Osteoblast (primary cell): ENCODE measurements at regions not wholly inside any gene's neighbourhood (a gene's known extent, or its start where the extent isn't known, plus 50 kb on each side); places are given as distances from the start of the nearest gene placed in this dataset.

Experiments used
- DNase-seq: peaks from one replicate; pipeline ENCODE4 v3.0.0; 2011; ENCODE audit warnings: low spot score, mixed read lengths; ENCODE audit not compliant: insufficient read length; ENCODE audit errors: missing footprints
- H2AFZ ChIP-seq: 2 replicates; pipeline ENCODE4 v1.6.0; 2011; ENCODE audit warnings: mild to moderate bottlenecking, low read length
- H3K27ac ChIP-seq: 2 replicates; pipeline ENCODE4 v1.5.1; 2011; ENCODE audit warnings: mild to moderate bottlenecking, low read depth, low read length, moderate library complexity
- H3K27me3 ChIP-seq: 2 replicates; pipeline ENCODE4 v1.6.0; 2012; ENCODE audit warnings: mild to moderate bottlenecking, control low read depth, inconsistent platforms, low read length, moderate library complexity; ENCODE audit not compliant: insufficient read depth
- H3K36me3 ChIP-seq: 2 replicates; pipeline ENCODE4 v1.5.1; 2011; ENCODE audit warnings: mild to moderate bottlenecking, low read length, control low read depth, moderate library complexity; ENCODE audit not compliant: insufficient read depth
- H3K4me1 ChIP-seq: 2 replicates; pipeline ENCODE4 v1.5.1; 2011; ENCODE audit warnings: mild to moderate bottlenecking, low read length, control low read depth, moderate library complexity; ENCODE audit not compliant: insufficient read depth
- H3K4me2 ChIP-seq: 2 replicates; pipeline ENCODE4 v1.6.0; 2011; ENCODE audit warnings: mild to moderate bottlenecking, low read length; ENCODE audit not compliant: insufficient read depth
- H3K4me3 ChIP-seq: fragments of 200-600 bp; sonication (generic); 3 replicates; pipeline ENCODE4 v1.5.1; 2012; ENCODE audit warnings: mild to moderate bottlenecking, low read length, inconsistent platforms; ENCODE audit not compliant: insufficient read depth
- H3K79me2 ChIP-seq: 2 replicates; pipeline ENCODE4 v1.6.0; 2012; ENCODE audit warnings: mild to moderate bottlenecking, low read length, control low read depth, inconsistent platforms; ENCODE audit not compliant: insufficient read depth
- H3K9me3 ChIP-seq: 2 replicates; pipeline ENCODE4 v1.5.1; 2011; ENCODE audit warnings: low read depth, low read length, control low read depth
- H4K20me1 ChIP-seq: 2 replicates; pipeline ENCODE4 v1.6.0; 2012; ENCODE audit warnings: mild to moderate bottlenecking, low read length, control low read depth; ENCODE audit not compliant: insufficient read depth
- TF ChIP-seq, protein P1 (sequence below): IDR thresholded peaks from 2 replicates; pipeline ENCODE4 v1.5.1; 2011; ENCODE audit warnings: mild to moderate bottlenecking, low read depth, low read length, moderate library complexity; ENCODE audit errors: extremely low read depth

GRCh38 chr13:72255908-72256307 is 388.9 kb upstream of the DACH1 start:
- no peak for DNase-seq
- H3K4me1 ChIP-seq = no peaks in the 10 kb centered on the region
- no peak overlapping the region for H3K4me3 ChIP-seq
- TF ChIP-seq, protein P1, sequence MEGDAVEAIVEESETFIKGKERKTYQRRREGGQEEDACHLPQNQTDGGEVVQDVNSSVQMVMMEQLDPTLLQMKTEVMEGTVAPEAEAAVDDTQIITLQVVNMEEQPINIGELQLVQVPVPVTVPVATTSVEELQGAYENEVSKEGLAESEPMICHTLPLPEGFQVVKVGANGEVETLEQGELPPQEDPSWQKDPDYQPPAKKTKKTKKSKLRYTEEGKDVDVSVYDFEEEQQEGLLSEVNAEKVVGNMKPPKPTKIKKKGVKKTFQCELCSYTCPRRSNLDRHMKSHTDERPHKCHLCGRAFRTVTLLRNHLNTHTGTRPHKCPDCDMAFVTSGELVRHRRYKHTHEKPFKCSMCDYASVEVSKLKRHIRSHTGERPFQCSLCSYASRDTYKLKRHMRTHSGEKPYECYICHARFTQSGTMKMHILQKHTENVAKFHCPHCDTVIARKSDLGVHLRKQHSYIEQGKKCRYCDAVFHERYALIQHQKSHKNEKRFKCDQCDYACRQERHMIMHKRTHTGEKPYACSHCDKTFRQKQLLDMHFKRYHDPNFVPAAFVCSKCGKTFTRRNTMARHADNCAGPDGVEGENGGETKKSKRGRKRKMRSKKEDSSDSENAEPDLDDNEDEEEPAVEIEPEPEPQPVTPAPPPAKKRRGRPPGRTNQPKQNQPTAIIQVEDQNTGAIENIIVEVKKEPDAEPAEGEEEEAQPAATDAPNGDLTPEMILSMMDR = peak; percentile 24
- no peaks in the 10 kb centered on the region for H4K20me1 ChIP-seq
- no peaks in the 10 kb centered on the region for H3K9me3 ChIP-seq
- H3K27ac ChIP-seq = no peak overlapping the region
- no peaks in the 10 kb centered on the region for H3K27me3 ChIP-seq
- H3K79me2 ChIP-seq = no peaks in the 10 kb centered on the region
- H2AFZ ChIP-seq = peak overlapping the region; percentile 49
- H3K4me2 ChIP-seq = no peak overlapping the region
- no peaks in the 10 kb centered on the region for H3K36me3 ChIP-seq

DNA sequence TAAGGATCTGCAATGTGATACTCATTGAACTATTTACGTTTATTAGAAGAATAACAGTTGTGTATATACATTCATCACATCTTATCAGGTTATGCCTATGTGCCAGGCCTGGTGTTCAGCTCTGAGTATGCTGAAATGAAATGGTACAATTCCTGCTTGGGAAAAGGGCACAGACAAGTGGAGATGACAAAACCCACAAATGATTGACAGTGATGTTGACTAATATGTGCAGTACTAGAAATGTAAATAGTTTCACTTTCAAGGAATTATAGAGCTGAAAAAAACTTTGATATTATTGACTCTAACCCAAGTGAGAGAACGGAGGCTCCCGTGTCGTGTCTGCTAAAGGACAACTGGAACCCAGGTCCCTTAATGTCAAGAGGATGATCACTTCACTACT is 386.8 kb upstream of the DACH1 start:
- H3K27me3 ChIP-seq = no peaks in the 10 kb centered on the region

DNA sequence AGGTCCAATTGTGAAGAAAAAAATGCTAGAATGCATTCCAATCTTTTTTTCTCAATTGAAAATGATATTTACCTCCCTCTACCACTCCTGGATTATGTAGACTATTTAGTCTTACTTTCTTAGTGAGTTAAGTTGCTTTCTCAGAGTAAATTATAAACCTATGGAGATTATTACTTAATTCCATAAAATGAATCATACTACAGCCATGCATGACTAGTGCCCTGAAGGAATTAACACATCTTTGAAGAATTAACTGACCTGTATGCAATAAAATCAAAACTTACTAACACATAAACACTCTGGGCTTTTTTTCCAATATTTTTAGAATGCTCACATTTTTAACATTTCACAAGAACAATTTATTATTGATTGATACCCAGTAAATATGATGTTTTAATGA is 379.4 kb upstream of the DACH1 start:
- Histone ChIP-seq H3K79me2 (no peaks in the 10 kb centered on the region), H3K4me3 (no peak overlapping the region), H3K4me1 (no peaks in the 10 kb centered on the region), H3K27me3 (no peaks in the 10 kb centered on the region), H3K27ac (no peak overlapping the region), H3K9me3 (no peaks in the 10 kb centered on the region), H4K20me1 (no peaks in the 10 kb centered on the region), H3K36me3 (no peaks in the 10 kb centered on the region), H2AFZ (no peak overlapping the region), H3K4me2 (no peak overlapping the region)
- TF ChIP-seq, protein P1 = no peak
- no peak for DNase-seq

More for the DNA sequence above, 386.8 kb upstream of the DACH1 start:
- H3K4me1 ChIP-seq = no peaks in the 10 kb centered on the region
- no peaks in the 10 kb centered on the region for H3K36me3 ChIP-seq
- no peaks in the 10 kb centered on the region for H4K20me1 ChIP-seq
- no peak overlapping the region for H3K4me3 ChIP-seq
- DNase-seq = no peak
- H2AFZ ChIP-seq = no peak overlapping the region
- H3K4me2 ChIP-seq = no peak overlapping the region
- H3K9me3 ChIP-seq = no peaks in the 10 kb centered on the region
- H3K27ac ChIP-seq = no peak overlapping the region
- TF ChIP-seq, protein P1 = no peak
- no peaks in the 10 kb centered on the region for H3K79me2 ChIP-seq

DNA sequence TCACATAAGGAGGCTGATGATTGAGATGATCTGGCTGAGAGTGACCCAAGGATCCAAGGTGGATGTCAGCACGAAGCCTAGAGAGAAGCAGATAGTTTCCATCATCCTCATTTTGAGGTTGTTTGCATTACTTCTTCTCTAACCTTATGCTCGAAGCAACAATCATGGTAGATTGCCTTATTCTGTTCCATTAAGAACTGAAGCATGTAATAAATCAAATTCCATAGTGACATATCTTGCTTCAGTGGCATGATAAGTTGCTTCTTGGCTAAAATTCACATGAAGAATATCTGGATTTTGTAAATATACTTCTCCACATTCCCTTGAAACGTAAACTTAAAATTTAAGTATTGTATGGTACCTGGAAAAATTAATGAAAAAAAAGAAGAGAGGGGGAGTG is 377.8 kb upstream of the DACH1 start:
- H3K9me3 ChIP-seq = no peaks in the 10 kb centered on the region
- no peak overlapping the region for H3K4me2 ChIP-seq
- H3K4me1 ChIP-seq = no peaks in the 10 kb centered on the region
- H3K79me2 ChIP-seq = no peaks in the 10 kb centered on the region
- H3K27ac ChIP-seq = no peak overlapping the region
- H2AFZ ChIP-seq = no peak overlapping the region
- no peaks in the 10 kb centered on the region for H3K27me3 ChIP-seq
- DNase-seq = no peak
- no peak overlapping the region for H3K4me3 ChIP-seq
- TF ChIP-seq, protein P1 = no peak
- H4K20me1 ChIP-seq = no peaks in the 10 kb centered on the region
- H3K36me3 ChIP-seq = no peaks in the 10 kb centered on the region
